HepG2 (cell line): ENCODE measurements at regions not wholly inside any gene's neighbourhood (a gene's known extent, or its start where the extent isn't known, plus 50 kb on each side); places are given as distances from the start of the nearest gene placed in this dataset.

ENCODE experiments used
- ATAC-seq: fragments of 200-7000 bp; cut with Tn5 transposase; 3 replicates; pipeline ENCODE4 v1.9.1; 2020; ENCODE audit warnings: mild to moderate bottlenecking, moderate library complexity
- BruUV-seq: library from RNA; stranded (reverse); fragments of 400-500 nt; replicated peaks from 2 replicates; lab custom pipeline; 2021; lab: Mats Ljungman, UMichigan
- CTCF ChIA-PET: fragments of 300-600 bp; formaldehyde crosslinking; extraction: SDS; loops from one replicate; lab custom pipeline; 2021; ENCODE audit warnings: low total read pairs, inconsistent platforms, low intra/inter-chr PET ratio; lab: Yijun Ruan, JAX
- POLR2A ChIA-PET: fragments of 350-600 bp; sonication (Branson Sonifier 250); formaldehyde crosslinking; loops from one replicate; lab custom pipeline; 2020; ENCODE audit warnings: antibody characterized with exemption, inconsistent platforms; lab: Yijun Ruan, JAX
- DNase-seq: peaks from one replicate; pipeline ENCODE4 v3.0.0-alpha.2; 2015; ENCODE audit warnings: low spot score
- FAIRE-seq: peaks from 3 replicates; lab custom pipeline; 2011; peaks lifted over from hg19 to GRCh38; lab: Jason Lieb, UNC
- H2AFZ ChIP-seq: one replicate; pipeline ENCODE4 v1.6.1; 2011; ENCODE audit warnings: low read length, inconsistent platforms
- H3K27ac ChIP-seq: fragments of 300-600 bp; 3 replicates; pipeline ENCODE4 v1.8.0; 2011; ENCODE audit warnings: mixed run types, mild to moderate bottlenecking, mixed read lengths, low read length, inconsistent platforms; ENCODE audit not compliant: insufficient read depth; ENCODE audit errors: extremely low read length
- H3K27me3 ChIP-seq, 2 experiments: fragments of 200-600 bp in 1 of 2; 2 replicates in 1 of 2; 3 replicates in 1 of 2; pipeline versions ENCODE4 v1.6.0 to v1.8.0; 2011; ENCODE audit warnings: low read length in 2 of 2, mild to moderate bottlenecking in 2 of 2, moderate library complexity in 2 of 2, inconsistent platforms in 1 of 2; ENCODE audit not compliant: insufficient read depth in 2 of 2, control insufficient read depth in 1 of 2
- H3K36me3 ChIP-seq, 2 experiments: fragments of 200-600 bp in 1 of 2; replicated peaks in 1 of 2; 2 replicates in 1 of 2; 3 replicates in 1 of 2; pipeline versions ENCODE4 v1.5.1 to v1.8.0; 2011; ENCODE audit warnings: low read length in 2 of 2, inconsistent platforms in 1 of 2; ENCODE audit not compliant: insufficient read depth in 2 of 2, control insufficient read depth in 1 of 2
- H3K4me1 ChIP-seq: 2 replicates; pipeline ENCODE4 v1.5.1; 2012; ENCODE audit warnings: low read length, inconsistent platforms; ENCODE audit not compliant: insufficient read depth
- H3K4me2 ChIP-seq: 2 replicates; pipeline ENCODE4 v1.6.0; 2011; ENCODE audit warnings: low read depth, low read length, inconsistent platforms
- H3K4me3 ChIP-seq, 3 experiments: fragments of 200-600 bp in 1 of 3; sonication (generic), shearing (Covaris generic) in 1 of 3; replicated peaks in 1 of 3; 2 replicates each; pipeline ENCODE4 v1.5.1; 2011 to 2016; ENCODE audit warnings: low read length in 3 of 3, inconsistent platforms in 2 of 3, low read depth in 2 of 3, mild to moderate bottlenecking in 2 of 3, control low read depth in 1 of 3, mixed read lengths in 1 of 3; ENCODE audit not compliant: insufficient read depth in 1 of 3
- H3K79me2 ChIP-seq: one replicate; pipeline ENCODE4 v1.6.1; 2011; ENCODE audit warnings: low read length, inconsistent platforms; ENCODE audit not compliant: insufficient read depth
- H3K9ac ChIP-seq: 2 replicates; pipeline ENCODE4 v1.6.0; 2011; ENCODE audit warnings: mild to moderate bottlenecking, low read depth, low read length, inconsistent platforms; ENCODE audit not compliant: insufficient read depth
- H3K9me3 ChIP-seq: 2 replicates; pipeline ENCODE4 v1.5.1; 2012; ENCODE audit warnings: mild to moderate bottlenecking, low read length
- H4K20me1 ChIP-seq: 2 replicates; pipeline ENCODE4 v1.6.0; 2011; ENCODE audit warnings: inconsistent platforms, mild to moderate bottlenecking, low read length, moderate library complexity; ENCODE audit not compliant: insufficient read depth
- ADNP ChIP-seq: sonication (generic); formaldehyde crosslinking; IDR thresholded peaks from 2 replicates; pipeline ENCODE4 v1.4.0; 2020; ENCODE audit warnings: missing genetic modification reagents
- REST ChIP-seq, 2 experiments: IDR thresholded peaks; 2 replicates each; pipeline ENCODE4 v1.6.1; 2011 to 2012; ENCODE audit warnings: low read length in 2 of 2, borderline replicate concordance in 1 of 2, low read depth in 1 of 2, mild to moderate bottlenecking in 1 of 2, moderate library complexity in 1 of 2
- REXO4 ChIP-seq: sonication (generic); formaldehyde crosslinking; IDR thresholded peaks from 2 replicates; pipeline ENCODE4 v1.8.0; 2022; ENCODE audit warnings: missing genetic modification reagents, mild to moderate bottlenecking, borderline replicate concordance
- TMF1 ChIP-seq: sonication (generic); formaldehyde crosslinking; IDR thresholded peaks from 2 replicates; pipeline ENCODE4 v1.8.1; 2022; ENCODE audit warnings: low read depth, missing genetic modification reagents
- ZBTB46 ChIP-seq: sonication (generic); formaldehyde crosslinking; IDR thresholded peaks from 2 replicates; pipeline ENCODE4 v1.4.0; 2020; ENCODE audit warnings: mild to moderate bottlenecking, missing genetic modification reagents, borderline replicate concordance
- ZFP37 ChIP-seq: sonication (generic); formaldehyde crosslinking; IDR thresholded peaks from 2 replicates; pipeline ENCODE4 v1.4.0; 2020; ENCODE audit warnings: missing genetic modification reagents, borderline replicate concordance
- ZNF253 ChIP-seq: sonication (generic); formaldehyde crosslinking; IDR thresholded peaks from 2 replicates; pipeline ENCODE4 v1.8.0; 2022; ENCODE audit warnings: mild to moderate bottlenecking, missing genetic modification reagents, borderline replicate concordance
- WGBS: methylation state at CpG from one replicate; pipeline ENCODE4 v1.1.6; 2017; ENCODE audit warnings: low lambda C conversion rate; 5-methylcytosine and 5-hydroxymethylcytosine counted together
- in situ Hi-C: cut with HindIII; loops from 2 replicates; pipeline ENCODE4 v1.10.0; 2017; ENCODE audit warnings: low pct_unique_long_range_greater_than_20kb; ENCODE audit not compliant: extremely low pct_ligation_motif_present
- intact Hi-C: fragments of 100-400 bp; cut with micrococcal nuclease; formaldehyde crosslinking; loops from one replicate; pipeline ENCODE4 v1.10.0; 2022; ENCODE audit not compliant: unreplicated experiment

GRCh38 chr18:1573732-1574131 lies 669.1 kb downstream of the ADCYAP1 start:
- no peak for DNase-seq
- POLR2A ChIA-PET = no interaction called here
- BruUV-seq = no TSS peak
- Histone ChIP-seq H3K9ac (no peak overlapping the region), H3K4me3 (no peak overlapping the region), H3K79me2 (no peaks in the 10 kb centered on the region), H3K27ac (no peak overlapping the region), H3K36me3 (no peaks in the 10 kb centered on the region), H4K20me1 (no peaks in the 10 kb centered on the region; the same call in 1 of the 2 replicates), H3K4me1 (no peaks in the 10 kb centered on the region), H3K9me3 (no peaks in the 10 kb centered on the region), H3K4me2 (no peak overlapping the region), H3K27me3 (no peaks in the 10 kb centered on the region), H2AFZ (no peak overlapping the region)
- in situ Hi-C loops (no loop called here), intact Hi-C loops (no loop called here)
- FAIRE-seq = no peak
- under 1% methylated on average over 5 of the region's 5 CpGs for WGBS
- no peak for ATAC-seq
- CTCF ChIA-PET = no interaction called here
- TF ChIP-seq TMF1 (no peak), ADNP (CRISPR knock-in tag) (no peak), REST (IDR thresholded peaks at IDR 0.05; ENCODE audit: borderline replicate concordance in 1 of 2, low read depth in 1 of 2, low read length in 2 of 2) (no peak), ZFP37 (no peak), REXO4 (CRISPR knock-in tag) (no peak), ZNF253 (CRISPR knock-in tag) (no peak), ZBTB46 (CRISPR knock-in tag) (no peak)
